HG02623 (cell line): ENCODE measurements at regions not wholly inside any gene's neighbourhood (a gene's known extent, or its start where the extent isn't known, plus 50 kb on each side); places are given as distances from the start of the nearest gene placed in this dataset.
"Not testable (repeated sequence)": the region's sequence is repeated elsewhere in the genome, so short reads cannot be mapped to it uniquely, and the experiment has no call there.

ENCODE experiments used
- ATAC-seq: cut with Tn5 transposase; IDR thresholded peaks from one replicate; pipeline ENCODE4 v1.9.1; 2021; ENCODE audit warnings: moderate library complexity; ENCODE audit not compliant: unreplicated experiment

DNA sequence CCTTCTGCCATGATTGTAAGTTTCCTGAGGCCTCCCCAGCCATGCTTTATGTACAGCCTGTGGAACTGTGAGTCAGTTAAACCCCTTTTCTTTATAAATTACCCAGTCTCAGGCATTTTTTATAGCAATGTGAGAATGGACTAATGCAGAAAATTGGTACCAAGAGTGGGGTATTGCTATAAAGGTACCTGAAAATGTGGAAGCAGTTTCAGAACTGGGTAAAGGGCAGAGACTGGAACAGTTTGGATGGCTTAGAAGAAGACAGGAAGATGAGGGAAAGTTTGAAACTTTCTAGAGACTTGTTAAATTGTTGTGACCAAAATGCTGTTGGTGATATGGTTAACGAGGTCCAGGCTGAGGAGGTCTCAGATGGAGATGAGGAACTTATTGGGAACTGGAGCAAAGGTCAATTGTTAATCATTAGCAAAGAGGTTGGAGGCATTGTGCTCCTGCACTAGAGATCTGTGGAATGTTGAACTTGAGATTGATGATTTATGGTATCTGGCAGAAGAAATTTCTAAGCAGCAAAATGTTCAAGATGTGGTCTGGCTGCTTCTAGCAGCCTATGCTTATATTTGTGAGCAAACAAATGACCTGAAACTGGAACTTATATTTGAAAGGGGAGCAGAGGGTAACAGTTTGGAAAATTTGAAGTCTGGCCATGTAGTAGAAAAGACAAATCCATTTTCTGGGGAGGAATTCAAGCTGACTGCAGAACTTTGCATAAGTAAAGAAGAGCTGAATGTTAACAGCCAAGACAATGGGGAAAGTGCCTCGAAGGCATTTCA is 79.0 kb upstream of the GMDS start:
- no peak for ATAC-seq

- not testable (repeated sequence) for ATAC-seq
Observed at GRCh38 chr6:2317498-2317897, 72.1 kb upstream of the GMDS start.

DNA sequence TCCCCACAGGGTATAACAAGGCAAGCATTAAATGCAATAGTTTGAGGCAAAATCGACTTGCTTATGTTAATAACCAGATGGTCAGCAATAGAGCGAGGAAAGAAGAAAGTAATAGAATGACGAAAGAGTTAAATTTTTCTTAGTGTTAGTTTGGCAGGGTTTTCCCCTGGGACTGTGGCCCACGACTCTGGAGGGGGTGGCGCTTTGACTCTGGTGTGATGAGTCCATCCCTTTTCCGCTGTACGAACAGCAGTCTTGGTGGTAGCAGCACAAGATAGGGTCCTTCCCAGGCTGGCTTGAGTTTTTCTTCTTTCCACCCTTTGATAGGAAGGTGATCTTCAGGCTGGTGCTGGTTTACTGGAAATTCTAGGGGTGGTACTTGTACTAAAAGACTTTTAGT is 69.2 kb upstream of the GMDS start:
- no peak for ATAC-seq

GRCh38 chr6:2310042-2310441 is 64.6 kb upstream of the GMDS start:
- ATAC-seq, result no peak

GRCh38 chr6:2309122-2309521 is 63.7 kb upstream of the GMDS start:
- ATAC-seq, result no peak

DNA sequence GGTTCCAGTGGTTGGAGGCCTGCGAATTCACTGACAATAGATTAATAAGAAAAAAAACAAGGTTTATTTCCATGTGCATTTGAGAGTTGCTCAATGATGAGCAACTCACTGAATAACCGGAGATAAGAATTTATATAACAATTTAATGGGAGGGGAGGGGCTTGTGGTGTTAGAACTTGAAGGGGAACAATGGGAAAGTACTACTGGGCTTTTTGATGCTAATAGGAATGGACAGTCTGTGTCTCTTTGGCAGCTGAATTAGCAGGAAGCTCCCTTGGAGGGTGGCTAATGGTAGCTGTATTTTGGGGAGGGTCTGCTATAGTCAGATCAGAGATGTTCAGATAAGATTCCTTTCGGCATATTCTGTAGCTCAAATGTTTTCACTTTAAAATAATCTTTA is 62.4 kb upstream of the GMDS start:
- ATAC-seq, result no peak

GRCh38 chr6:2305951-2306350 is 60.5 kb upstream of the GMDS start:
- no peak for ATAC-seq

- not testable (repeated sequence) for ATAC-seq
Observed at GRCh38 chr6:2302482-2302881, 57.1 kb upstream of the GMDS start.

- no peak for ATAC-seq
Observed at GRCh38 chr6:2296781-2297180, 51.4 kb upstream of the GMDS start.
